B cell (primary cell): ENCODE measurements at regions not wholly inside any gene's neighbourhood (a gene's known extent, or its start where the extent isn't known, plus 50 kb on each side); places are given as distances from the start of the nearest gene placed in this dataset.
A peak's percentile ranks its signal among the peaks of the same experiment; 100 is the strongest.

Experiments used
- ATAC-seq: fragments of 200-7000 bp; cut with Tn5 transposase; one replicate; pipeline ENCODE4 v1.10.0; 2021; ENCODE audit warnings: low read depth, mild to moderate bottlenecking, moderate number of reproducible peaks, moderate library complexity
- CTCF ChIA-PET: fragments of 350-600 bp; sonication (Branson Sonifier 250); formaldehyde crosslinking; loops from one replicate; lab custom pipeline; 2021; ENCODE audit warnings: antibody characterized with exemption, inconsistent platforms; lab: Charles Lee
- POLR2A ChIA-PET: fragments of 350-600 bp; sonication (Branson Sonifier 250); formaldehyde crosslinking; loops from one replicate; lab custom pipeline; 2021; ENCODE audit warnings: antibody characterized with exemption; lab: Charles Lee
- DNase-seq: peaks from one replicate; pipeline ENCODE4 v3.0.0; 2013
- H2AFZ ChIP-seq: 2 replicates; pipeline ENCODE4 v1.6.1; 2012; ENCODE audit warnings: mild to moderate bottlenecking, low read depth, low read length; ENCODE audit not compliant: insufficient read depth, poor library complexity, severe bottlenecking
- H3K27ac ChIP-seq, 2 donors: 1 replicate in 1 of 2; 2 replicates in 1 of 2; pipeline ENCODE4 v1.5.1; 2012 to 2013; ENCODE audit warnings: low read length in 2 of 2, mild to moderate bottlenecking in 2 of 2, moderate library complexity in 1 of 2
- H3K27me3 ChIP-seq, 4 experiments: fragments of 200-600 bp in 1 of 4; sonication (generic) in 1 of 4; replicated peaks in 1 of 4; 1 replicate in 2 of 4; 2 replicates in 2 of 4; pipeline versions ENCODE4 v1.6.1 to v1.7.0; 2013 to 2016; ENCODE audit warnings: low read length in 3 of 4, mild to moderate bottlenecking in 2 of 4, mixed read lengths in 1 of 4, moderate library complexity in 1 of 4; ENCODE audit not compliant: insufficient read depth in 4 of 4, control insufficient read depth in 3 of 4; ENCODE audit errors: control extremely low read depth in 1 of 4
- H3K36me3 ChIP-seq, 2 experiments: replicated peaks in 1 of 2; 1 replicate in 1 of 2; 2 replicates in 1 of 2; pipeline versions ENCODE4 v1.6.1 to v1.7.1; 2013; ENCODE audit warnings: low read length in 1 of 2; ENCODE audit not compliant: insufficient read depth in 2 of 2, control insufficient read depth in 1 of 2; ENCODE audit errors: control extremely low read depth in 1 of 2, extremely low read depth in 1 of 2
- H3K4me1 ChIP-seq, 2 donors: fragments of 200-600 bp in 1 of 2; sonication (generic) in 1 of 2; 1 replicate in 1 of 2; 2 replicates in 1 of 2; pipeline versions ENCODE4 v1.5.1 to v1.6.1; 2013 to 2017; ENCODE audit warnings: low read length in 2 of 2; ENCODE audit not compliant: control insufficient read depth in 2 of 2, insufficient read depth in 2 of 2
- H3K4me2 ChIP-seq: replicated peaks from 2 replicates; pipeline ENCODE3; 2012; ENCODE audit warnings: mild to moderate bottlenecking, low read depth, low read length; ENCODE audit not compliant: poor library complexity, severe bottlenecking
- H3K4me3 ChIP-seq, 5 experiments: fragments of 200-600 bp in 1 of 5; sonication (generic) in 1 of 5; 1 replicate in 3 of 5; 2 replicates in 2 of 5; pipeline versions ENCODE4 v1.5.1 to v1.7.0; 2011 to 2016; ENCODE audit warnings: low read length in 4 of 5, mild to moderate bottlenecking in 4 of 5, low read depth in 2 of 5, control low read depth in 1 of 5, moderate library complexity in 1 of 5; ENCODE audit not compliant: insufficient read depth in 1 of 5; ENCODE audit errors: control extremely low read depth in 1 of 5, extremely low read depth in 1 of 5
- H3K79me2 ChIP-seq: fragments of 200-600 bp; sonication (generic); one replicate; pipeline ENCODE4 v1.6.0; 2016; ENCODE audit warnings: low read length; ENCODE audit not compliant: control insufficient read depth, insufficient read depth
- H3K9ac ChIP-seq: fragments of 200-600 bp; sonication (generic); 2 replicates; pipeline ENCODE4 v1.6.1; 2017; ENCODE audit warnings: mild to moderate bottlenecking, low read length, moderate library complexity
- H3K9me3 ChIP-seq, 3 donors: one replicate each; pipeline versions ENCODE4 v1.6.1 to v1.7.1; 2013; ENCODE audit warnings: low read length in 2 of 3; ENCODE audit not compliant: control insufficient read depth in 2 of 3, insufficient read depth in 1 of 3; ENCODE audit errors: control extremely low read depth in 1 of 3
- H4K20me1 ChIP-seq: 2 replicates; pipeline ENCODE4 v1.6.0; 2012; ENCODE audit warnings: mild to moderate bottlenecking, low read length; ENCODE audit not compliant: insufficient read depth, control insufficient read depth, poor library complexity, severe bottlenecking
- H3K27ac Mint-ChIP-seq: one replicate; pipeline ENCODE4 v1.8.0; 2021; ENCODE audit warnings: mixed read lengths
- H3K27me3 Mint-ChIP-seq: one replicate; pipeline ENCODE4 v1.8.0; 2021; ENCODE audit warnings: mixed read lengths
- H3K4me1 Mint-ChIP-seq: one replicate; pipeline ENCODE4 v1.8.0; 2021; ENCODE audit warnings: mixed read lengths
- H3K4me3 Mint-ChIP-seq: one replicate; pipeline ENCODE4 v1.8.0; 2021; ENCODE audit warnings: mixed read lengths
- H3K9me3 Mint-ChIP-seq: one replicate; pipeline ENCODE4 v1.8.0; 2022; ENCODE audit warnings: mixed read lengths; ENCODE audit not compliant: insufficient read depth
- CTCF ChIP-seq: fragments of 200-600 bp; IDR thresholded peaks from one replicate; pipeline ENCODE4 v1.8.0; 2022; ENCODE audit warnings: antibody characterized with exemption, mild to moderate bottlenecking
- EZH2 ChIP-seq: IDR thresholded peaks from 2 replicates; pipeline ENCODE4 v1.6.1; 2012; ENCODE audit warnings: borderline replicate concordance, low read depth, mild to moderate bottlenecking, moderate library complexity, low read length; ENCODE audit not compliant: insufficient read depth, poor library complexity, severe bottlenecking
- WGBS: methylation state at CpG from one replicate; pipeline ENCODE4 v1.1.5; 2013; ENCODE audit warnings: missing lambda C conversion rate; ENCODE audit not compliant: insufficient coverage; 5-methylcytosine and 5-hydroxymethylcytosine counted together
- intact Hi-C: fragments of 100-400 bp; cut with micrococcal nuclease; formaldehyde crosslinking; loops from one replicate; pipeline ENCODE4 v1.10.0; 2022

GRCh38 chr20:53678315-53678989 is 84.8 kb upstream of the ZNF217 start:
- Histone ChIP-seq H4K20me1 (no peaks in the 10 kb centered on the region), H3K27ac (no peak overlapping the region), H3K27me3 (no peaks in the 10 kb centered on the region), H3K9me3 (peaks cover 0 to 9% (median 0%) of the 10 kb centered on the region in 3 donors), H3K79me2 (no peaks in the 10 kb centered on the region), H3K4me2 (peak overlapping the region; percentile 59), H3K4me3 (peak overlapping the region in 2 of 5 experiments; percentile 11 to 36), H2AFZ (peak overlapping the region; percentile 80), H3K4me1 (peaks cover 24 to 25% of the 10 kb centered on the region in 2 donors), H3K36me3 (no peaks in the 10 kb centered on the region), H3K9ac (peak overlapping the region; percentile 24)
- ChIA-PET CTCF (interaction anchor here (0.7 to 1.5 kb wide), 2 partner anchors 236 to 237 kb away, joined by 4 to 5 read pairs; no protein-coding TSS in a partner anchor), POLR2A (interaction anchor here (0.5 to 0.8 kb wide), 3 partner anchors 30 to 261 kb away, joined by 3 to 5 read pairs (median 3); no protein-coding TSS in a partner anchor)
- intact Hi-C loops: loop anchor here (5.0 kb wide), 1 partner anchor 36 kb away; no protein-coding TSS in a partner anchor
- peak overlapping the region; percentile 63 for H3K4me3 Mint-ChIP-seq
- no peak overlapping the region for H3K27ac Mint-ChIP-seq
- H3K9me3 Mint-ChIP-seq: no peaks in the 10 kb centered on the region
- TF ChIP-seq CTCF: no peak
- TF ChIP-seq EZH2: no peak
- peaks cover 25% of the 10 kb centered on the region for H3K4me1 Mint-ChIP-seq
- 0% methylated on average over 1 of the region's 7 CpGs for WGBS
- no peaks in the 10 kb centered on the region for H3K27me3 Mint-ChIP-seq
- no peak for ATAC-seq
- DNase-seq: no peak
